ENCODE measurements at regions not wholly inside any gene's neighbourhood (a gene's known extent, or its start where the extent isn't known, plus 50 kb on each side); places are given as distances from the start of the nearest gene placed in this dataset.

- peaks cover 14% of the 10 kb centered on the region for H3K4me1 Mint-ChIP-seq
- ChIA-PET CTCF (interaction anchor here (1.0 kb wide), 1 partner anchor 14 kb away, joined by 3 read pairs; no protein-coding TSS in a partner anchor), POLR2A (no interaction called here)
- H3K4me3 Mint-ChIP-seq = no peak overlapping the region
- H3K9me3 Mint-ChIP-seq = peaks cover 3% of the 10 kb centered on the region; the same call in 1 of the 2 replicates
- no peak overlapping the region for H3K27ac Mint-ChIP-seq
- DNase-seq (ENCODE audit: low spot score) (no peak), ATAC-seq (no peak)
- no peak for TF ChIP-seq MYBL2 (CRISPR knock-in tag; IDR thresholded peaks at IDR 0.05)
- TF ChIP-seq ERG (CRISPR knock-in tag; IDR thresholded peaks at IDR 0.05) = no peak
- TF ChIP-seq ZNF671 (CRISPR knock-in tag; IDR thresholded peaks at IDR 0.05) = no peak
- TF ChIP-seq ATF6 (CRISPR knock-in tag; IDR thresholded peaks at IDR 0.05) = no peak
- no peak for TF ChIP-seq ELF4 (CRISPR knock-in tag; IDR thresholded peaks at IDR 0.05; ENCODE audit: low read depth)
- no peak for TF ChIP-seq ZNF423 (CRISPR knock-in tag; IDR thresholded peaks at IDR 0.05)
- TF ChIP-seq JAZF1 (CRISPR knock-in tag; IDR thresholded peaks at IDR 0.05) = no peak
- no peak for TF ChIP-seq TP53 (CRISPR knock-in tag; IDR thresholded peaks at IDR 0.05)
- TF ChIP-seq TEAD4 (CRISPR knock-in tag; IDR thresholded peaks at IDR 0.05) = no peak
- no peak for TF ChIP-seq E2F1 (CRISPR knock-in tag; IDR thresholded peaks at IDR 0.05)
- TF ChIP-seq USF2 (CRISPR knock-in tag; IDR thresholded peaks at IDR 0.05) = no peak
- no peak for TF ChIP-seq FOXJ3 (CRISPR knock-in tag; IDR thresholded peaks at IDR 0.05; ENCODE audit: borderline replicate concordance)
- TF ChIP-seq ETV6 (CRISPR knock-in tag; IDR thresholded peaks at IDR 0.05) = no peak
- TF ChIP-seq CREM (CRISPR knock-in tag; IDR thresholded peaks at IDR 0.05) = no peak
- TF ChIP-seq SMAD4 (CRISPR knock-in tag; IDR thresholded peaks at IDR 0.05) = no peak
- TF ChIP-seq, protein P1, sequence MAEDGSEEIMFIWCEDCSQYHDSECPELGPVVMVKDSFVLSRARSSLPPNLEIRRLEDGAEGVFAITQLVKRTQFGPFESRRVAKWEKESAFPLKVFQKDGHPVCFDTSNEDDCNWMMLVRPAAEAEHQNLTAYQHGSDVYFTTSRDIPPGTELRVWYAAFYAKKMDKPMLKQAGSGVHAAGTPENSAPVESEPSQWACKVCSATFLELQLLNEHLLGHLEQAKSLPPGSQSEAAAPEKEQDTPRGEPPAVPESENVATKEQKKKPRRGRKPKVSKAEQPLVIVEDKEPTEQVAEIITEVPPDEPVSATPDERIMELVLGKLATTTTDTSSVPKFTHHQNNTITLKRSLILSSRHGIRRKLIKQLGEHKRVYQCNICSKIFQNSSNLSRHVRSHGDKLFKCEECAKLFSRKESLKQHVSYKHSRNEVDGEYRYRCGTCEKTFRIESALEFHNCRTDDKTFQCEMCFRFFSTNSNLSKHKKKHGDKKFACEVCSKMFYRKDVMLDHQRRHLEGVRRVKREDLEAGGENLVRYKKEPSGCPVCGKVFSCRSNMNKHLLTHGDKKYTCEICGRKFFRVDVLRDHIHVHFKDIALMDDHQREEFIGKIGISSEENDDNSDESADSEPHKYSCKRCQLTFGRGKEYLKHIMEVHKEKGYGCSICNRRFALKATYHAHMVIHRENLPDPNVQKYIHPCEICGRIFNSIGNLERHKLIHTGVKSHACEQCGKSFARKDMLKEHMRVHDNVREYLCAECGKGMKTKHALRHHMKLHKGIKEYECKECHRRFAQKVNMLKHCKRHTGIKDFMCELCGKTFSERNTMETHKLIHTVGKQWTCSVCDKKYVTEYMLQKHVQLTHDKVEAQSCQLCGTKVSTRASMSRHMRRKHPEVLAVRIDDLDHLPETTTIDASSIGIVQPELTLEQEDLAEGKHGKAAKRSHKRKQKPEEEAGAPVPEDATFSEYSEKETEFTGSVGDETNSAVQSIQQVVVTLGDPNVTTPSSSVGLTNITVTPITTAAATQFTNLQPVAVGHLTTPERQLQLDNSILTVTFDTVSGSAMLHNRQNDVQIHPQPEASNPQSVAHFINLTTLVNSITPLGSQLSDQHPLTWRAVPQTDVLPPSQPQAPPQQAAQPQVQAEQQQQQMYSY (CRISPR knock-in tag; IDR thresholded peaks at IDR 0.05) = no peak
- no peak for TF ChIP-seq ZNF121 (CRISPR knock-in tag; IDR thresholded peaks at IDR 0.05)
- TF ChIP-seq ZMAT4 (CRISPR knock-in tag; IDR thresholded peaks at IDR 0.05) = no peak
- TF ChIP-seq ZNF232 (CRISPR knock-in tag; IDR thresholded peaks at IDR 0.05) = no peak
- no peak for TF ChIP-seq ZSCAN18 (CRISPR knock-in tag; IDR thresholded peaks at IDR 0.05)
- no peaks in the 10 kb centered on the region for H3K27me3 Mint-ChIP-seq (ENCODE audit: low read depth)
- H3K36me3 Mint-ChIP-seq = no peaks in the 10 kb centered on the region
Observed at GRCh38 chr17:77593081-77593480, 365.4 kb upstream of the TNRC6C start.

Measured in WTC11 (cell line).